ENCODE measurements at regions not wholly inside any gene's neighbourhood (a gene's known extent, or its start where the extent isn't known, plus 50 kb on each side); places are given as distances from the start of the nearest gene placed in this dataset.
"Not testable (repeated sequence)": the region's sequence is repeated elsewhere in the genome, so short reads cannot be mapped to it uniquely, and the experiment has no call there.

GRCh38 chr20:22717466-22717865, 133.1 kb upstream of the FOXA2 start:
- no peaks in the 10 kb centered on the region for H3K36me3 ChIP-seq
- no peaks in the 10 kb centered on the region for H3K27me3 ChIP-seq
- H3K9me3 ChIP-seq = no peaks in the 10 kb centered on the region
- no peak for DNase-seq
- no peak overlapping the region for H3K4me3 ChIP-seq

- Histone ChIP-seq H3K27me3 (no peaks in the 10 kb centered on the region), H3K4me3 (no peak overlapping the region), H3K36me3 (no peaks in the 10 kb centered on the region), H3K9me3 (no peaks in the 10 kb centered on the region)
- DNase-seq = no peak
These were observed 134.8 kb upstream of the FOXA2 start for GRCh38 chr20:22719167-22719591.

- Histone ChIP-seq H3K27me3 (no peaks in the 10 kb centered on the region), H3K4me3 (no peak overlapping the region), H3K36me3 (no peaks in the 10 kb centered on the region), H3K9me3 (no peaks in the 10 kb centered on the region)
- DNase-seq = no peak
These were observed 135.8 kb upstream of the FOXA2 start for GRCh38 chr20:22720206-22720605.

- no peaks in the 10 kb centered on the region for H3K9me3 ChIP-seq
- H3K36me3 ChIP-seq = no peaks in the 10 kb centered on the region
- H3K4me3 ChIP-seq = no peak overlapping the region
- H3K27me3 ChIP-seq = no peaks in the 10 kb centered on the region
- no peak for DNase-seq
These were observed 138.4 kb upstream of the FOXA2 start for GRCh38 chr20:22722811-22723210.

- H3K9me3 ChIP-seq = no peaks in the 10 kb centered on the region
- H3K36me3 ChIP-seq = no peaks in the 10 kb centered on the region
- no peak for DNase-seq
- H3K4me3 ChIP-seq = no peak overlapping the region
- no peaks in the 10 kb centered on the region for H3K27me3 ChIP-seq
These were observed 139.3 kb upstream of the FOXA2 start for GRCh38 chr20:22723659-22724058.

GRCh38 chr20:22728146-22728745, 143.9 kb upstream of the FOXA2 start:
- Histone ChIP-seq H3K9me3 (no peaks in the 10 kb centered on the region), H3K36me3 (no peaks in the 10 kb centered on the region), H3K27me3 (no peaks in the 10 kb centered on the region), H3K4me3 (no peak overlapping the region)
- DNase-seq = no peak

GRCh38 chr20:22729180-22729579, 144.8 kb upstream of the FOXA2 start:
- peak; percentile 11 for DNase-seq
- Histone ChIP-seq H3K4me3 (no peak overlapping the region), H3K27me3 (no peaks in the 10 kb centered on the region), H3K9me3 (no peaks in the 10 kb centered on the region), H3K36me3 (no peaks in the 10 kb centered on the region)

- H3K27me3 ChIP-seq = no peaks in the 10 kb centered on the region
- no peak overlapping the region for H3K4me3 ChIP-seq
- no peaks in the 10 kb centered on the region for H3K9me3 ChIP-seq
- H3K36me3 ChIP-seq = no peaks in the 10 kb centered on the region
- DNase-seq = no peak
These were observed 145.4 kb upstream of the FOXA2 start for GRCh38 chr20:22729616-22730236.

- no peaks in the 10 kb centered on the region for H3K9me3 ChIP-seq
- H3K36me3 ChIP-seq = no peaks in the 10 kb centered on the region
- H3K27me3 ChIP-seq = no peaks in the 10 kb centered on the region
- no peak for DNase-seq
- H3K4me3 ChIP-seq = no peak overlapping the region
These were observed 148.4 kb upstream of the FOXA2 start for GRCh38 chr20:22732751-22733150.

- H3K4me3 ChIP-seq, H3K9me3 ChIP-seq, H3K36me3 ChIP-seq, H3K27me3 ChIP-seq: not testable (repeated sequence)
- peak; percentile 27 for DNase-seq
These were observed 150.7 kb upstream of the FOXA2 start for GRCh38 chr20:22734946-22735647.

GRCh38 chr20:22740829-22741228, 156.5 kb upstream of the FOXA2 start:
- Histone ChIP-seq H3K27me3 (no peaks in the 10 kb centered on the region), H3K4me3 (no peak overlapping the region), H3K9me3 (no peaks in the 10 kb centered on the region), H3K36me3 (no peaks in the 10 kb centered on the region)
- no peak for DNase-seq

- Histone ChIP-seq H3K27me3 (no peaks in the 10 kb centered on the region), H3K36me3 (no peaks in the 10 kb centered on the region), H3K9me3 (no peaks in the 10 kb centered on the region), H3K4me3 (no peak overlapping the region)
- DNase-seq = no peak
These were observed 160.2 kb upstream of the FOXA2 start for GRCh38 chr20:22744341-22745193.

- no peaks in the 10 kb centered on the region for H3K27me3 ChIP-seq
- no peaks in the 10 kb centered on the region for H3K9me3 ChIP-seq
- H3K4me3 ChIP-seq = no peak overlapping the region
- no peak for DNase-seq
- no peaks in the 10 kb centered on the region for H3K36me3 ChIP-seq
These were observed 160.8 kb upstream of the FOXA2 start for GRCh38 chr20:22745194-22745500.

- Histone ChIP-seq H3K9me3 (no peaks in the 10 kb centered on the region), H3K27me3 (no peaks in the 10 kb centered on the region), H3K36me3 (no peaks in the 10 kb centered on the region), H3K4me3 (no peak overlapping the region)
- no peak for DNase-seq
These were observed 162.6 kb upstream of the FOXA2 start for GRCh38 chr20:22746957-22747356.

- Histone ChIP-seq H3K4me3 (no peak overlapping the region), H3K9me3 (no peaks in the 10 kb centered on the region), H3K36me3 (no peaks in the 10 kb centered on the region), H3K27me3 (no peaks in the 10 kb centered on the region)
- DNase-seq = no peak
These were observed 168.0 kb upstream of the FOXA2 start for GRCh38 chr20:22752324-22752723.

- H3K36me3 ChIP-seq = no peaks in the 10 kb centered on the region
- no peak overlapping the region for H3K4me3 ChIP-seq
- H3K27me3 ChIP-seq = no peaks in the 10 kb centered on the region
- no peak for DNase-seq
- no peaks in the 10 kb centered on the region for H3K9me3 ChIP-seq
These were observed 173.2 kb upstream of the FOXA2 start for GRCh38 chr20:22757424-22758183.

GRCh38 chr20:22758815-22759214, 174.4 kb upstream of the FOXA2 start:
- H3K36me3 ChIP-seq = no peaks in the 10 kb centered on the region
- DNase-seq = no peak
- H3K27me3 ChIP-seq = no peaks in the 10 kb centered on the region

More at GRCh38 chr20:22758815-22759214, 174.4 kb upstream of the FOXA2 start:
- H3K4me3 ChIP-seq = no peak overlapping the region
- no peaks in the 10 kb centered on the region for H3K9me3 ChIP-seq
